ENCODE measurements at regions not wholly inside any gene's neighbourhood (a gene's known extent, or its start where the extent isn't known, plus 50 kb on each side); places are given as distances from the start of the nearest gene placed in this dataset.

DNA sequence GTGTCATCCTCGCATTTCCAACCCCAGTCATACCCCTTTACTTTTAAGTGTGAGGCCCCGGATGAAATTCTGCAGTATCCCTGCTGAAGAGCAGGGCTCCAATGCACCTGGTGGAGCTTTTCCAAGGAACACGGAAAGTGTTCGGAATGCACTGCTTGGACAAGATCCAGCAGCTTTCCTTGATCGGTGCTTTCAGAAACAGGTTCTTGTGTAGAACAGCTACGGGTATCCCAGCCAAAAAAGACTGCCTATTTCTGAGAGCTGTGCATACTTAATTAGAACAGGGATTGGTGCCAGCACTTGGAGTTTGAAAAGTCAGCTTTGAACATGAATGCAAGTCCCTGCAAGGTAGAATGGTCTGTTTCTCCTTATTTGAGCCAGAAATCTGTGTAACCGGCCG lies 87.2 kb upstream of the C1QTNF9B start:
- TF ChIP-seq, protein P1, sequence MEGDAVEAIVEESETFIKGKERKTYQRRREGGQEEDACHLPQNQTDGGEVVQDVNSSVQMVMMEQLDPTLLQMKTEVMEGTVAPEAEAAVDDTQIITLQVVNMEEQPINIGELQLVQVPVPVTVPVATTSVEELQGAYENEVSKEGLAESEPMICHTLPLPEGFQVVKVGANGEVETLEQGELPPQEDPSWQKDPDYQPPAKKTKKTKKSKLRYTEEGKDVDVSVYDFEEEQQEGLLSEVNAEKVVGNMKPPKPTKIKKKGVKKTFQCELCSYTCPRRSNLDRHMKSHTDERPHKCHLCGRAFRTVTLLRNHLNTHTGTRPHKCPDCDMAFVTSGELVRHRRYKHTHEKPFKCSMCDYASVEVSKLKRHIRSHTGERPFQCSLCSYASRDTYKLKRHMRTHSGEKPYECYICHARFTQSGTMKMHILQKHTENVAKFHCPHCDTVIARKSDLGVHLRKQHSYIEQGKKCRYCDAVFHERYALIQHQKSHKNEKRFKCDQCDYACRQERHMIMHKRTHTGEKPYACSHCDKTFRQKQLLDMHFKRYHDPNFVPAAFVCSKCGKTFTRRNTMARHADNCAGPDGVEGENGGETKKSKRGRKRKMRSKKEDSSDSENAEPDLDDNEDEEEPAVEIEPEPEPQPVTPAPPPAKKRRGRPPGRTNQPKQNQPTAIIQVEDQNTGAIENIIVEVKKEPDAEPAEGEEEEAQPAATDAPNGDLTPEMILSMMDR (IDR thresholded peaks at IDR 0.05), result no peak
- TF ChIP-seq POLR2AphosphoS5 (IDR thresholded peaks at IDR 0.05) (no peak), POLR2A (IDR thresholded peaks at IDR 0.05; ENCODE audit: low read depth) (no peak), EP300 (IDR thresholded peaks at IDR 0.05) (no peak)

All from esophagus muscularis mucosa (tissue), 4 donors.